ENCODE measurements at regions not wholly inside any gene's neighbourhood (a gene's known extent, or its start where the extent isn't known, plus 50 kb on each side); places are given as distances from the start of the nearest gene placed in this dataset.

- TF ChIP-seq CTCF (CRISPR knock-in tag; IDR thresholded peaks at IDR 0.05) (no peak), SNAPC2 (CRISPR knock-in tag; IDR thresholded peaks at IDR 0.05) (no peak), ZNF160 (CRISPR knock-in tag; IDR thresholded peaks at IDR 0.05) (no peak), TMF1 (CRISPR knock-in tag; IDR thresholded peaks at IDR 0.05; ENCODE audit: low read depth) (no peak), POLR2A (IDR thresholded peaks at IDR 0.05; ENCODE audit: insufficient read depth in 1 of 2, low read depth in 2 of 2, low read length in 2 of 2) (no peak), REST (IDR thresholded peaks at IDR 0.05; ENCODE audit: borderline replicate concordance in 1 of 2, low read depth in 1 of 2, low read length in 2 of 2) (no peak), ETV5 (CRISPR knock-in tag; IDR thresholded peaks at IDR 0.05; ENCODE audit: borderline replicate concordance) (no peak), ATF6 (CRISPR knock-in tag; conservative IDR thresholded peaks at IDR 0.05) (no peak), ZNF543 (CRISPR knock-in tag; IDR thresholded peaks at IDR 0.05) (no peak), TBX2 (CRISPR knock-in tag; IDR thresholded peaks at IDR 0.05; ENCODE audit: borderline replicate concordance) (no peak), GTF2F1 (IDR thresholded peaks at IDR 0.05; ENCODE audit: low read length) (no peak), ZNF703 (CRISPR knock-in tag; IDR thresholded peaks at IDR 0.05; ENCODE audit: borderline replicate concordance) (no peak)
- TF ChIP-seq, protein P1, sequence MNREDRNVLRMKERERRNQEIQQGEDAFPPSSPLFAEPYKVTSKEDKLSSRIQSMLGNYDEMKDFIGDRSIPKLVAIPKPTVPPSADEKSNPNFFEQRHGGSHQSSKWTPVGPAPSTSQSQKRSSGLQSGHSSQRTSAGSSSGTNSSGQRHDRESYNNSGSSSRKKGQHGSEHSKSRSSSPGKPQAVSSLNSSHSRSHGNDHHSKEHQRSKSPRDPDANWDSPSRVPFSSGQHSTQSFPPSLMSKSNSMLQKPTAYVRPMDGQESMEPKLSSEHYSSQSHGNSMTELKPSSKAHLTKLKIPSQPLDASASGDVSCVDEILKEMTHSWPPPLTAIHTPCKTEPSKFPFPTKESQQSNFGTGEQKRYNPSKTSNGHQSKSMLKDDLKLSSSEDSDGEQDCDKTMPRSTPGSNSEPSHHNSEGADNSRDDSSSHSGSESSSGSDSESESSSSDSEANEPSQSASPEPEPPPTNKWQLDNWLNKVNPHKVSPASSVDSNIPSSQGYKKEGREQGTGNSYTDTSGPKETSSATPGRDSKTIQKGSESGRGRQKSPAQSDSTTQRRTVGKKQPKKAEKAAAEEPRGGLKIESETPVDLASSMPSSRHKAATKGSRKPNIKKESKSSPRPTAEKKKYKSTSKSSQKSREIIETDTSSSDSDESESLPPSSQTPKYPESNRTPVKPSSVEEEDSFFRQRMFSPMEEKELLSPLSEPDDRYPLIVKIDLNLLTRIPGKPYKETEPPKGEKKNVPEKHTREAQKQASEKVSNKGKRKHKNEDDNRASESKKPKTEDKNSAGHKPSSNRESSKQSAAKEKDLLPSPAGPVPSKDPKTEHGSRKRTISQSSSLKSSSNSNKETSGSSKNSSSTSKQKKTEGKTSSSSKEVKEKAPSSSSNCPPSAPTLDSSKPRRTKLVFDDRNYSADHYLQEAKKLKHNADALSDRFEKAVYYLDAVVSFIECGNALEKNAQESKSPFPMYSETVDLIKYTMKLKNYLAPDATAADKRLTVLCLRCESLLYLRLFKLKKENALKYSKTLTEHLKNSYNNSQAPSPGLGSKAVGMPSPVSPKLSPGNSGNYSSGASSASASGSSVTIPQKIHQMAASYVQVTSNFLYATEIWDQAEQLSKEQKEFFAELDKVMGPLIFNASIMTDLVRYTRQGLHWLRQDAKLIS (CRISPR knock-in tag; IDR thresholded peaks at IDR 0.05) = no peak
Measured at GRCh38 chr9:126750941-126751725, 53.7 kb upstream of the ZBTB43 start.

Data from HepG2 (cell line).